Liver (tissue), 3 donors: ENCODE measurements at regions not wholly inside any gene's neighbourhood (a gene's known extent, or its start where the extent isn't known, plus 50 kb on each side); places are given as distances from the start of the nearest gene placed in this dataset.

Experiments
- SP1 ChIP-seq: IDR thresholded peaks from 2 replicates; pipeline ENCODE4 v1.6.1; 2018; ENCODE audit warnings: antibody characterized with exemption, mild to moderate bottlenecking
- YY1 ChIP-seq: IDR thresholded peaks from 2 replicates; pipeline ENCODE4 v1.6.1; 2016; ENCODE audit warnings: antibody characterized with exemption, mild to moderate bottlenecking
- TF ChIP-seq, protein P1 (sequence below): fragments of 150-350 bp; IDR thresholded peaks from 2 replicates; pipeline ENCODE4 v1.5.1; 2017; ENCODE audit warnings: improper control_type of control experiment, low read depth, low read length; ENCODE audit not compliant: missing input control
- TF ChIP-seq, protein P2 (sequence below): IDR thresholded peaks from 2 replicates; pipeline ENCODE4 v1.6.1; 2016; ENCODE audit warnings: antibody characterized with exemption
- TF ChIP-seq, protein P3 (sequence below): IDR thresholded peaks from 2 replicates; pipeline ENCODE4 v1.6.1; 2016; ENCODE audit warnings: antibody characterized with exemption
- donor health status: healthy.
- donor health status: healthy.

DNA sequence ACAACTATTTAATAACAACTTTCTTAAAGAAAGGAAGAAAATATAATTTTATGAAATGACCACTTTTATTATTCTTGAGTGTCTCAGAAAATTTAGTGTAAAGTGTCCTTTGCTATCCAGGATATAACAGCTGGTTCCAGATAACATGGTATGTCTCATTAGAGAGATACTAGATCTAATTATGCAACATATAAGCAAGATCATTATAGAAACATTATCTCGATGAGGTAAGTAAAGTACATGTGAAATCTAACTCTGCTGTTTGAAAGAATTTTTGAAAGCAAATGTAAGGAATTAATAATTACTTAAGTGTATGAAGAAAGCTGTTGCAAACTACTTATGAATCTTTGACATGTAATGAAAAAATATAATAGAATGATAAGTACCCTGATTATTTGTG lies 887.4 kb upstream of the CXADR start:
- TF ChIP-seq, protein P1, sequence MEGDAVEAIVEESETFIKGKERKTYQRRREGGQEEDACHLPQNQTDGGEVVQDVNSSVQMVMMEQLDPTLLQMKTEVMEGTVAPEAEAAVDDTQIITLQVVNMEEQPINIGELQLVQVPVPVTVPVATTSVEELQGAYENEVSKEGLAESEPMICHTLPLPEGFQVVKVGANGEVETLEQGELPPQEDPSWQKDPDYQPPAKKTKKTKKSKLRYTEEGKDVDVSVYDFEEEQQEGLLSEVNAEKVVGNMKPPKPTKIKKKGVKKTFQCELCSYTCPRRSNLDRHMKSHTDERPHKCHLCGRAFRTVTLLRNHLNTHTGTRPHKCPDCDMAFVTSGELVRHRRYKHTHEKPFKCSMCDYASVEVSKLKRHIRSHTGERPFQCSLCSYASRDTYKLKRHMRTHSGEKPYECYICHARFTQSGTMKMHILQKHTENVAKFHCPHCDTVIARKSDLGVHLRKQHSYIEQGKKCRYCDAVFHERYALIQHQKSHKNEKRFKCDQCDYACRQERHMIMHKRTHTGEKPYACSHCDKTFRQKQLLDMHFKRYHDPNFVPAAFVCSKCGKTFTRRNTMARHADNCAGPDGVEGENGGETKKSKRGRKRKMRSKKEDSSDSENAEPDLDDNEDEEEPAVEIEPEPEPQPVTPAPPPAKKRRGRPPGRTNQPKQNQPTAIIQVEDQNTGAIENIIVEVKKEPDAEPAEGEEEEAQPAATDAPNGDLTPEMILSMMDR: no peak
- no peak for TF ChIP-seq YY1
- TF ChIP-seq SP1: no peak
- TF ChIP-seq, protein P2, sequence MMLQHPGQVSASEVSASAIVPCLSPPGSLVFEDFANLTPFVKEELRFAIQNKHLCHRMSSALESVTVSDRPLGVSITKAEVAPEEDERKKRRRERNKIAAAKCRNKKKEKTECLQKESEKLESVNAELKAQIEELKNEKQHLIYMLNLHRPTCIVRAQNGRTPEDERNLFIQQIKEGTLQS: no peak
- TF ChIP-seq, protein P3, sequence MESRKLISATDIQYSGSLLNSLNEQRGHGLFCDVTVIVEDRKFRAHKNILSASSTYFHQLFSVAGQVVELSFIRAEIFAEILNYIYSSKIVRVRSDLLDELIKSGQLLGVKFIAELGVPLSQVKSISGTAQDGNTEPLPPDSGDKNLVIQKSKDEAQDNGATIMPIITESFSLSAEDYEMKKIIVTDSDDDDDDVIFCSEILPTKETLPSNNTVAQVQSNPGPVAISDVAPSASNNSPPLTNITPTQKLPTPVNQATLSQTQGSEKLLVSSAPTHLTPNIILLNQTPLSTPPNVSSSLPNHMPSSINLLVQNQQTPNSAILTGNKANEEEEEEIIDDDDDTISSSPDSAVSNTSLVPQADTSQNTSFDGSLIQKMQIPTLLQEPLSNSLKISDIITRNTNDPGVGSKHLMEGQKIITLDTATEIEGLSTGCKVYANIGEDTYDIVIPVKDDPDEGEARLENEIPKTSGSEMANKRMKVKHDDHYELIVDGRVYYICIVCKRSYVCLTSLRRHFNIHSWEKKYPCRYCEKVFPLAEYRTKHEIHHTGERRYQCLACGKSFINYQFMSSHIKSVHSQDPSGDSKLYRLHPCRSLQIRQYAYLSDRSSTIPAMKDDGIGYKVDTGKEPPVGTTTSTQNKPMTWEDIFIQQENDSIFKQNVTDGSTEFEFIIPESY: no peak
